Endothelial cell of umbilical vein (primary cell): ENCODE measurements at regions not wholly inside any gene's neighbourhood (a gene's known extent, or its start where the extent isn't known, plus 50 kb on each side); places are given as distances from the start of the nearest gene placed in this dataset.
A peak's percentile ranks its signal among the peaks of the same experiment; 100 is the strongest.

ENCODE experiments used
- BruUV-seq: library from RNA; stranded (reverse); fragments of 400-500 nt; replicated peaks from 2 replicates; lab custom pipeline; 2021; lab: Mats Ljungman, UMichigan
- CTCF ChIA-PET: fragments of 300-600, 350-600 bp; sonication (Branson Sonifier 250); formaldehyde crosslinking; loops from one replicate; lab custom pipeline; 2021; ENCODE audit warnings: antibody characterized with exemption, inconsistent platforms; lab: Charles Lee
- POLR2A ChIA-PET: fragments of 300-600, 350-600 bp; sonication (Branson Sonifier 250); formaldehyde crosslinking; loops from one replicate; lab custom pipeline; 2021; ENCODE audit warnings: antibody characterized with exemption, inconsistent platforms; lab: Charles Lee
- DNase-seq: peaks from one replicate; pipeline ENCODE4 v3.0.0-alpha.2; 2011; ENCODE audit warnings: low read depth, low spot score
- FAIRE-seq: peaks from 2 replicates; lab custom pipeline; 2011; peaks lifted over from hg19 to GRCh38; lab: Jason Lieb, UNC
- H2AFZ ChIP-seq: 2 replicates; pipeline ENCODE4 v1.6.0; 2012; ENCODE audit warnings: low read depth, low read length, control low read depth, inconsistent platforms
- H3K27ac ChIP-seq: 2 replicates; pipeline ENCODE4 v1.5.1; 2011; ENCODE audit warnings: low read depth, mild to moderate bottlenecking, control low read depth, low read length, moderate library complexity; ENCODE audit not compliant: insufficient read depth
- H3K27me3 ChIP-seq, 2 experiments: 2 replicates each; pipeline versions ENCODE4 v1.6.0 to v1.6.1; 2011; ENCODE audit warnings: low read length in 2 of 2, mixed read lengths in 1 of 2; ENCODE audit not compliant: control insufficient read depth in 2 of 2, insufficient read depth in 2 of 2
- H3K36me3 ChIP-seq, 2 experiments: 2 replicates in 1 of 2; 3 replicates in 1 of 2; pipeline ENCODE4 v1.5.1; 2011; ENCODE audit warnings: low read length in 2 of 2, mild to moderate bottlenecking in 1 of 2, moderate library complexity in 1 of 2; ENCODE audit not compliant: control insufficient read depth in 2 of 2, insufficient read depth in 2 of 2; ENCODE audit errors: extremely low read depth in 1 of 2
- H3K4me1 ChIP-seq: 3 replicates; pipeline ENCODE4 v1.5.1; 2011; ENCODE audit warnings: mild to moderate bottlenecking, low read length; ENCODE audit not compliant: control insufficient read depth, insufficient read depth; ENCODE audit errors: extremely low read depth
- H3K4me2 ChIP-seq: 2 replicates; pipeline ENCODE4 v1.6.1; 2011; ENCODE audit warnings: low read length, control low read depth, mixed read lengths; ENCODE audit not compliant: insufficient read depth
- H3K4me3 ChIP-seq, 3 experiments: fragments of 200-600 bp in 1 of 3; sonication (generic), shearing (Covaris generic) in 1 of 3; replicated peaks in 1 of 3; 2 replicates each; pipeline ENCODE4 v1.5.1; 2011 to 2016; ENCODE audit warnings: control low read depth in 3 of 3, low read length in 3 of 3, mild to moderate bottlenecking in 2 of 3, inconsistent platforms in 1 of 3, low read depth in 1 of 3, moderate library complexity in 1 of 3; ENCODE audit not compliant: insufficient read depth in 1 of 3
- H3K79me2 ChIP-seq: 2 replicates; pipeline ENCODE4 v1.6.0; 2012; ENCODE audit warnings: low read length, inconsistent platforms; ENCODE audit not compliant: control insufficient read depth, insufficient read depth
- H3K9ac ChIP-seq: replicated peaks from 2 replicates; pipeline ENCODE3; 2011; ENCODE audit warnings: low read length, control low read depth; ENCODE audit not compliant: insufficient read depth; ENCODE audit errors: extremely low read depth
- H3K9me1 ChIP-seq: replicated peaks from 3 replicates; pipeline ENCODE4 v1.6.0; 2011; ENCODE audit warnings: mild to moderate bottlenecking, low read length; ENCODE audit not compliant: control insufficient read depth, insufficient read depth; ENCODE audit errors: extremely low read depth
- H3K9me3 ChIP-seq: replicated peaks from 2 replicates; pipeline ENCODE4 v1.5.1; 2012; ENCODE audit warnings: low read length, inconsistent platforms; ENCODE audit not compliant: control insufficient read depth, insufficient read depth
- H4K20me1 ChIP-seq: replicated peaks from 2 replicates; pipeline ENCODE3; 2011; ENCODE audit warnings: mild to moderate bottlenecking, low read length; ENCODE audit not compliant: control insufficient read depth, insufficient read depth; ENCODE audit errors: extremely low read depth
- CTCF ChIP-seq, 2 donors: IDR thresholded peaks; 1 replicate in 1 of 2; 2 replicates in 1 of 2; pipeline ENCODE4 v1.5.1; 2011; ENCODE audit warnings: low read length in 2 of 2, mild to moderate bottlenecking in 2 of 2, moderate library complexity in 2 of 2, control low read depth in 1 of 2, inconsistent platforms in 1 of 2, low read depth in 1 of 2; ENCODE audit not compliant: insufficient read depth in 1 of 2; ENCODE audit errors: extremely low read depth in 1 of 2
- EZH2 ChIP-seq: IDR thresholded peaks from 2 replicates; pipeline ENCODE4 v1.6.1; 2012; ENCODE audit warnings: borderline replicate concordance, low read depth, mild to moderate bottlenecking, moderate library complexity, low read length, inconsistent platforms; ENCODE audit not compliant: severe bottlenecking
- FOS ChIP-seq: IDR thresholded peaks from 2 replicates; pipeline ENCODE4 v1.6.1; 2011; ENCODE audit warnings: mild to moderate bottlenecking, low read length, moderate library complexity, borderline replicate concordance; ENCODE audit not compliant: insufficient read depth
- JUN ChIP-seq: IDR thresholded peaks from 2 replicates; pipeline ENCODE4 v1.6.1; 2011; ENCODE audit warnings: borderline replicate concordance, low read depth; ENCODE audit not compliant: insufficient read length, insufficient read depth
- MAX ChIP-seq: IDR thresholded peaks from 2 replicates; pipeline ENCODE4 v1.6.1; 2011; ENCODE audit not compliant: insufficient read depth, insufficient read length
- MYC ChIP-seq: IDR thresholded peaks from one replicate; pipeline ENCODE4 v1.6.1; 2011; ENCODE audit warnings: mild to moderate bottlenecking, low read depth, low read length
- POLR2AphosphoS5 ChIP-seq: IDR thresholded peaks from 2 replicates; pipeline ENCODE4 v1.6.1; 2012; ENCODE audit warnings: low read depth, mild to moderate bottlenecking, control low read depth, low read length, moderate library complexity; ENCODE audit not compliant: insufficient read depth
- dilution Hi-C: fragments of 300-500 bp; cut with MboI; formaldehyde crosslinking; loops from one replicate; pipeline ENCODE4 v1.15.0; 2019; ENCODE audit warnings: low sequenced_read_pairs; ENCODE audit not compliant: extremely low pct_ligation_motif_present
- intact Hi-C: fragments of 100-400 bp; cut with micrococcal nuclease; formaldehyde crosslinking; loops from one replicate; pipeline ENCODE4 v1.10.0; 2022

GRCh38 chr4:113837397-113837796, 75.9 kb upstream of the CAMK2D start:
- no peaks in the 10 kb centered on the region for H3K27me3 ChIP-seq
- intact Hi-C loops = loop anchor here (5.0 kb wide), 1 partner anchor 55 kb away; no protein-coding TSS in a partner anchor
- H3K27ac ChIP-seq = no peak overlapping the region
- TF ChIP-seq JUN (no peak), POLR2AphosphoS5 (no peak), EZH2 (no peak), MAX (no peak), CTCF (IDR thresholded peaks at IDR 0.05; ENCODE audit: extremely low read depth in 1 of 2, insufficient read depth in 1 of 2, low read depth in 1 of 2, low read length in 2 of 2) (no peak), MYC (no peak), FOS (peak; percentile 70)
- no peak overlapping the region for H3K4me3 ChIP-seq
- peaks cover 20% of the 10 kb centered on the region for H3K4me1 ChIP-seq
- H3K79me2 ChIP-seq = no peaks in the 10 kb centered on the region
- dilution Hi-C loops = no loop called here
- H3K9me1 ChIP-seq = no peaks in the 10 kb centered on the region
- ChIA-PET CTCF (interaction anchor here (0.7 to 4.0 kb wide), 6 partner anchors 12 to 541 kb away, joined by 3 to 13 read pairs (median 5); no protein-coding TSS in a partner anchor), POLR2A (no interaction called here)
- H3K36me3 ChIP-seq = no peaks in the 10 kb centered on the region
- no peaks in the 10 kb centered on the region for H3K9me3 ChIP-seq
- H3K9ac ChIP-seq = no peak overlapping the region
- peak; percentile 51 for DNase-seq
- peak overlapping the region; percentile 58 for H2AFZ ChIP-seq
- H4K20me1 ChIP-seq = no peaks in the 10 kb centered on the region
- peak; percentile 73 for FAIRE-seq
- no TSS peak for BruUV-seq
- no peak overlapping the region for H3K4me2 ChIP-seq
